Parathyroid adenoma (tissue), 2 donors: ENCODE measurements at regions not wholly inside any gene's neighbourhood (a gene's known extent, or its start where the extent isn't known, plus 50 kb on each side); places are given as distances from the start of the nearest gene placed in this dataset.
A peak's percentile ranks its signal among the peaks of the same experiment; 100 is the strongest.
"Not testable (repeated sequence)": the region's sequence is repeated elsewhere in the genome, so short reads cannot be mapped to it uniquely, and the experiment has no call there.

ENCODE experiments used
- H2AFZ ChIP-seq: fragments of 300-600 bp; sonication (generic); one replicate; pipeline ENCODE4 v1.7.0; 2017; ENCODE audit warnings: antibody characterized with exemption, mild to moderate bottlenecking
- H3K27ac ChIP-seq: fragments of 300-600 bp; sonication (generic); one replicate; pipeline ENCODE4 v1.7.0; 2017
- H3K27me3 ChIP-seq: fragments of 300-600 bp; sonication (generic); one replicate; pipeline ENCODE4 v1.7.0; 2017; ENCODE audit warnings: low read length; ENCODE audit not compliant: control insufficient read depth, insufficient read depth
- H3K36me3 ChIP-seq: fragments of 300-600 bp; sonication (generic); one replicate; pipeline ENCODE4 v1.7.0; 2017; ENCODE audit warnings: low read length; ENCODE audit not compliant: control insufficient read depth, insufficient read depth
- H3K4me1 ChIP-seq: fragments of 300-600 bp; sonication (generic); one replicate; pipeline ENCODE4 v1.7.0; 2017; ENCODE audit warnings: control low read depth
- H3K4me2 ChIP-seq: fragments of 300-600 bp; sonication (generic); one replicate; pipeline ENCODE4 v1.7.0; 2017; ENCODE audit warnings: low read length
- H3K4me3 ChIP-seq: fragments of 300-600 bp; sonication (generic); one replicate; pipeline ENCODE4 v1.7.0; 2017; ENCODE audit warnings: low read depth, low read length
- H3K79me2 ChIP-seq: fragments of 300-600 bp; sonication (generic); one replicate; pipeline ENCODE4 v1.7.0; 2017; ENCODE audit warnings: control low read depth
- H3K9ac ChIP-seq: fragments of 300-600 bp; sonication (generic); one replicate; pipeline ENCODE4 v1.7.0; 2017; ENCODE audit warnings: mild to moderate bottlenecking
- H3K9me3 ChIP-seq: fragments of 300-600 bp; sonication (generic); one replicate; pipeline ENCODE4 v1.7.0; 2017; ENCODE audit warnings: low read length; ENCODE audit not compliant: control insufficient read depth
- CTCF ChIP-seq: fragments of 300-600 bp; sonication (generic); IDR thresholded peaks from one replicate; pipeline ENCODE4 v1.7.0; 2017; ENCODE audit warnings: antibody characterized with exemption, mild to moderate bottlenecking
- donor health status: primary hyperparathyroidism.

- no peak for TF ChIP-seq CTCF
- no peaks in the 10 kb centered on the region for H3K9me3 ChIP-seq
- H2AFZ ChIP-seq: no peak overlapping the region
- H3K27me3 ChIP-seq: no peaks in the 10 kb centered on the region
- H3K4me3 ChIP-seq: no peak overlapping the region
- no peak overlapping the region for H3K27ac ChIP-seq
- no peak overlapping the region for H3K9ac ChIP-seq
- no peaks in the 10 kb centered on the region for H3K36me3 ChIP-seq
- H3K79me2 ChIP-seq: no peaks in the 10 kb centered on the region
- no peak overlapping the region for H3K4me2 ChIP-seq
- H3K4me1 ChIP-seq: no peaks in the 10 kb centered on the region
Observed at GRCh38 chr1:96521994-96522760, 199.4 kb upstream of the PTBP2 start.

GRCh38 chr1:96522927-96523326, 198.7 kb upstream of the PTBP2 start:
- Histone ChIP-seq H3K4me3 (no peak overlapping the region), H3K27me3 (no peaks in the 10 kb centered on the region), H3K9ac (no peak overlapping the region), H3K36me3 (no peaks in the 10 kb centered on the region), H3K9me3 (no peaks in the 10 kb centered on the region), H2AFZ (no peak overlapping the region), H3K27ac (no peak overlapping the region), H3K4me1 (no peaks in the 10 kb centered on the region), H3K4me2 (no peak overlapping the region), H3K79me2 (no peaks in the 10 kb centered on the region)
- TF ChIP-seq CTCF: no peak

- Histone ChIP-seq H2AFZ (no peak overlapping the region), H3K9ac (no peak overlapping the region), H3K9me3 (no peaks in the 10 kb centered on the region), H3K4me1 (no peaks in the 10 kb centered on the region), H3K27ac (no peak overlapping the region), H3K79me2 (no peaks in the 10 kb centered on the region), H3K36me3 (no peaks in the 10 kb centered on the region), H3K27me3 (no peaks in the 10 kb centered on the region), H3K4me2 (no peak overlapping the region), H3K4me3 (no peak overlapping the region)
- no peak for TF ChIP-seq CTCF
Observed at GRCh38 chr1:96524100-96524499, 197.5 kb upstream of the PTBP2 start.

- Histone ChIP-seq H3K79me2 (no peaks in the 10 kb centered on the region), H3K4me2 (no peak overlapping the region), H3K9ac (no peak overlapping the region), H3K27ac (peak overlapping the region; percentile 36), H2AFZ (no peak overlapping the region), H3K27me3 (no peaks in the 10 kb centered on the region), H3K36me3 (no peaks in the 10 kb centered on the region), H3K9me3 (no peaks in the 10 kb centered on the region), H3K4me1 (no peaks in the 10 kb centered on the region), H3K4me3 (no peak overlapping the region)
- TF ChIP-seq CTCF: no peak
Observed at GRCh38 chr1:96525657-96526557, 195.7 kb upstream of the PTBP2 start.

- not testable (repeated sequence) for H3K27me3 ChIP-seq, H3K27ac ChIP-seq
Observed at GRCh38 chr1:96528672-96529071, 192.9 kb upstream of the PTBP2 start.

More at GRCh38 chr1:96528672-96529071, 192.9 kb upstream of the PTBP2 start:
- H3K36me3 ChIP-seq, H3K4me2 ChIP-seq, H2AFZ ChIP-seq, H3K79me2 ChIP-seq, H3K9me3 ChIP-seq, H3K4me1 ChIP-seq, H3K9ac ChIP-seq, H3K4me3 ChIP-seq: not testable (repeated sequence)
